ENCODE measurements at regions not wholly inside any gene's neighbourhood (a gene's known extent, or its start where the extent isn't known, plus 50 kb on each side); places are given as distances from the start of the nearest gene placed in this dataset.

DNA sequence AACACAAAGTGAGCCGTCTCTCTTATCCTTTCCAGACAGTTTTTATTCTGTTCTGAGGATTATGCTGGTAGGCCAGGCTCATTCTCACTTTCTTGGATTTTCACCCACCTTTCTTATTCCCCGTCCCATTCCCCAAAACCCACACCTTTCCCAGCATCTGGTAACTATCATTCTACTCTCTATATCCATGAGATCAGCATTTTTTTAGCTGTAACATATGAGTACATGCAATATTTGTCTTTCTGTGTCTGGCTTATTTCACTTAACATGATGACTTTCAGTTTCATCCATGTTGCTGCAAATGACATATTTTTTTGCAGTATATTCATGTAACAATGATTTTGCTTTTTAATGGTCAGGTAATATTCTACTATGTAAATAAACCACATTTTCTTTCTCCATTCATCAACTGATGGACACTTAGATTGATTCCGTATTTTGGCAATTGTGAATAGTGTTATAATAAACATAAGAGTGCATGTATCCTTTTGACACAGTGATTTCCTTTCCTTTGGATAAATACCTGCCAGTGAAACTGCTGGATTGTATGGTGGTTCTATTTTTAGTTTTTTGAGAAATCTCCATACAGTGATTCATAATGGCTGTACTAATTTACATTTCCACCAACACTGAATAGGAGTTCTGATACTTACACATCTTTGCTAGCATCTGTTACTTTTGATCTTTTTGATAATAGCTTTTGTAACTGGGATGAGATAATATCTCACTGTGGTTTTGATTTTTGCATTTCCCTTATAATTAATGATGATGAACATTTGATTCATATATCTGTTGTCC, 289.3 kb downstream of the RPRM start:
- Histone ChIP-seq H3K9me3 (peaks cover 0 to 21% of the 10 kb centered on the region in 2 donors), H3K4me3 (no peak overlapping the region), H3K4me1 (no peaks in the 10 kb centered on the region), H3K36me3 (no peaks in the 10 kb centered on the region), H3K27me3 (no peaks in the 10 kb centered on the region), H3K27ac (no peak overlapping the region)
- TF ChIP-seq, protein P1, sequence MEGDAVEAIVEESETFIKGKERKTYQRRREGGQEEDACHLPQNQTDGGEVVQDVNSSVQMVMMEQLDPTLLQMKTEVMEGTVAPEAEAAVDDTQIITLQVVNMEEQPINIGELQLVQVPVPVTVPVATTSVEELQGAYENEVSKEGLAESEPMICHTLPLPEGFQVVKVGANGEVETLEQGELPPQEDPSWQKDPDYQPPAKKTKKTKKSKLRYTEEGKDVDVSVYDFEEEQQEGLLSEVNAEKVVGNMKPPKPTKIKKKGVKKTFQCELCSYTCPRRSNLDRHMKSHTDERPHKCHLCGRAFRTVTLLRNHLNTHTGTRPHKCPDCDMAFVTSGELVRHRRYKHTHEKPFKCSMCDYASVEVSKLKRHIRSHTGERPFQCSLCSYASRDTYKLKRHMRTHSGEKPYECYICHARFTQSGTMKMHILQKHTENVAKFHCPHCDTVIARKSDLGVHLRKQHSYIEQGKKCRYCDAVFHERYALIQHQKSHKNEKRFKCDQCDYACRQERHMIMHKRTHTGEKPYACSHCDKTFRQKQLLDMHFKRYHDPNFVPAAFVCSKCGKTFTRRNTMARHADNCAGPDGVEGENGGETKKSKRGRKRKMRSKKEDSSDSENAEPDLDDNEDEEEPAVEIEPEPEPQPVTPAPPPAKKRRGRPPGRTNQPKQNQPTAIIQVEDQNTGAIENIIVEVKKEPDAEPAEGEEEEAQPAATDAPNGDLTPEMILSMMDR (IDR thresholded peaks at IDR 0.05) = no peak
- no peak for ATAC-seq
- DNase-seq = no peak
- intact Hi-C loops (cut with DNase I) = no loop called here

DNA sequence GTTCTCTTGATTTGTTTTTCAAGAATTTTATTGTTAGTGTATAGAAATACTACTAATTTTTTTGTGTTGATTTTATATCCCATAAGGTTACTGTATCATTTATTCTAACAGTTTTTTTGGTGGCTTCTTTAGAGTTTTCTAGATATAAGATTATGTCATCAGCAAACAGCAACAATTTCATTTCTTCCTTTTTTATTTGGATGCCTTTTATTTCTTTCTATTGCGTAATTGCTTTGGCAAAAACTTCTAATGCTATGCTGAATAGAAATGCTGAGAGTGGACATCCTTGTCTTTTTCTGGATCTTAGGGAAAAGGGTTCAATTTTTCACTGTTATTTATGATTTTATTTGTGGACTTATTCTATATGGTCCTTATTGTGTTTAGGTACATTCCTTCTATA, 298.8 kb downstream of the RPRM start:
- ATAC-seq (no peak), DNase-seq (no peak)
- Histone ChIP-seq H3K4me3 (no peak overlapping the region), H3K27ac (no peak overlapping the region), H3K4me1 (no peaks in the 10 kb centered on the region), H3K36me3 (no peaks in the 10 kb centered on the region), H3K27me3 (no peaks in the 10 kb centered on the region), H3K9me3 (no peaks in the 10 kb centered on the region)
- intact Hi-C loops (cut with DNase I) = no loop called here
- TF ChIP-seq, protein P1 (IDR thresholded peaks at IDR 0.05) = no peak

- intact Hi-C loops (cut with DNase I) = no loop called here
- H3K36me3 ChIP-seq = no peaks in the 10 kb centered on the region
Measured at GRCh38 chr2:153169609-153170008, 309.0 kb downstream of the RPRM start.

GRCh38 chr2:153165021-153165420, 313.5 kb downstream of the RPRM start:
- intact Hi-C loops (cut with DNase I) = no loop called here
- Histone ChIP-seq H3K9me3 (no peaks in the 10 kb centered on the region), H3K4me3 (no peak overlapping the region), H3K36me3 (no peaks in the 10 kb centered on the region), H3K27ac (no peak overlapping the region), H3K27me3 (no peaks in the 10 kb centered on the region), H3K4me1 (no peaks in the 10 kb centered on the region)
- no peak for DNase-seq
- ATAC-seq = no peak
- TF ChIP-seq, protein P1 (IDR thresholded peaks at IDR 0.05) = no peak

More at GRCh38 chr2:153169609-153170008, 309.0 kb downstream of the RPRM start:
- TF ChIP-seq, protein P1 (IDR thresholded peaks at IDR 0.05) = no peak
- no peaks in the 10 kb centered on the region for H3K27me3 ChIP-seq
- no peak for DNase-seq
- no peak for ATAC-seq
- no peaks in the 10 kb centered on the region for H3K4me1 ChIP-seq
- H3K9me3 ChIP-seq = no peaks in the 10 kb centered on the region
- H3K4me3 ChIP-seq = no peak overlapping the region
- no peak overlapping the region for H3K27ac ChIP-seq

DNA sequence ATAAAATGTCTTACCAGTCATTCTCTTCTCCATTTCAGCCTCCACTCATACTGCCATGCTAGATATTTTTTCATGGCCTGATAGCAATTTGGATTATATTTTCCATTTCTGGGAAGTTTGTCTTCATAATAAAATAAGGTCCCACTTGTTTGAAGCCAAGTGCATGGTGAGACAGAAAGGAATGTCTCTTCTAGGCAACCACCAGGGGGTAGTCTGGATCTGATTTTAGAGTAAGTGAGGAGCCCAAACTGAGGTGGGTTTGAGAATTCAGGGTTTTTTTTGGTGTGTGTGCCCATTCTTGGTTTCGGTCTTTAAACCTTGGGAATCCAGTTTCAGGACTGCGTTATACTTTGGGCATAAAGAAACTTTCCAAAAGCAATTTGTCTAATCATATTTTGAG, 315.5 kb downstream of the RPRM start:
- no peaks in the 10 kb centered on the region for H3K4me1 ChIP-seq
- H3K27ac ChIP-seq = no peak overlapping the region
- H3K36me3 ChIP-seq = no peaks in the 10 kb centered on the region
- DNase-seq = peak in 1 of 4 donors; percentile 30
- H3K27me3 ChIP-seq = no peaks in the 10 kb centered on the region
- intact Hi-C loops (cut with DNase I) = no loop called here
- peak; percentile 45 for ATAC-seq
- H3K9me3 ChIP-seq = no peaks in the 10 kb centered on the region
- TF ChIP-seq, protein P1 (IDR thresholded peaks at IDR 0.05) = peak; percentile 16 to 27
- no peak overlapping the region for H3K4me3 ChIP-seq
